NOMO-1 treated with DMSO at 0.1 percent for 48 hours (cell line): ENCODE measurements at regions not wholly inside any gene's neighbourhood (a gene's known extent, or its start where the extent isn't known, plus 50 kb on each side); places are given as distances from the start of the nearest gene placed in this dataset.
"Not testable (repeated sequence)": the region's sequence is repeated elsewhere in the genome, so short reads cannot be mapped to it uniquely, and the experiment has no call there.

ENCODE experiments used
- DNase-seq: peaks from one replicate; lab custom pipeline; 2025; ENCODE audit not compliant: unreplicated experiment; lab: John Stamatoyannopoulos, UW

DNA sequence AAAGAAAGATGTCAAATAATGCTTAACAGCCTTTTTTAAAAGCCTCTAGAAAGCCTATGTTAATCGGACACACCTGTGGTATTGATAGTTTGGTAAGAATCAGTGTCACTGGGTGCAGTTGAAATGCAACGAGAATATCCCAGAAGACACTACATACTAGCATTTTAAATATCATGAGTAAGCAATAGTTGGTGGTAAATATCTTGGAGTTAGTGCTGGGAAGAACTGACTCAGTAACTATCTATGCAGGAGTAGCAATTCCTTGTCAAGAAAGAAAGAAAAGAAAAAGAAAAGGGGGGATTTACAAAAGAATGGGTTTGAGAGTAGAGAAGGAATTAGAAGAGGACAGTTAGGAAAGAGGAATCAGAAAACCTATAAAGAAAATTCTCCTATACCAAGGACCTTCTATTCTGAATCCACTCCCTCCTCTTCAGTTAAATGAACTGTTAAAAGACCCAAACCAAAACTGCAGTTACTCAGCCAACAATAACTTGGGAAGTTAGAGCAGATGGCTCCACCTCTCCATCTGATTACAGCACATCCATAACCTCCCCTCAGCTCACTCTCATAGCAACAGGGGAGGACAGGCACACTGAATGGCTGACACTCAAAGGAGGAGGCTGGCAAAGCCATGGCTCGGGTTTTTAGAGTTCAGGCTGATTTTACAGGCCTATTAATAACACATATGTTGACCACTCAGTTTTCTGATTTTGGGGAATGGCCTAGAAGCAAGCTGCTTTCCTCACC is 207.6 kb upstream of the MDFIC2 start:
- no peak for DNase-seq

DNA sequence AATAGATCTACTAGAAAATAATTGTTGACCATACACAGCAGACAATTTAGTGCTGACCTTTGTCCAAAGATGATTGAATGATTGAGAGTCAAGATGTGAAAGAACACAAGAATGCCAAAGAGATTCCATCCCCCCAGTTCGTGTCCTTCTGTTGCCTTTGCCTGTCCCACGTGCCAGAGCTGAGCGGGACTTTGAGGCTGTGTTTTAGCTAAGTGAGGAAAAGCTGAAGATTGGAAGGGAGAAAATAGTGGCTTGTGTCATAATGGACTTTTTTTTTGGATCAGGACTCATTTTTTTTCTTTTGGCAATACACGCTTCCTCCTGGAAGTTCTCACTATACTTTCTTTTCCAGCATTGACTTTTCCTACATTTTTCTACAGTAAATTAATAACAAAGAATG is 206.6 kb upstream of the MDFIC2 start:
- no peak for DNase-seq

DNA sequence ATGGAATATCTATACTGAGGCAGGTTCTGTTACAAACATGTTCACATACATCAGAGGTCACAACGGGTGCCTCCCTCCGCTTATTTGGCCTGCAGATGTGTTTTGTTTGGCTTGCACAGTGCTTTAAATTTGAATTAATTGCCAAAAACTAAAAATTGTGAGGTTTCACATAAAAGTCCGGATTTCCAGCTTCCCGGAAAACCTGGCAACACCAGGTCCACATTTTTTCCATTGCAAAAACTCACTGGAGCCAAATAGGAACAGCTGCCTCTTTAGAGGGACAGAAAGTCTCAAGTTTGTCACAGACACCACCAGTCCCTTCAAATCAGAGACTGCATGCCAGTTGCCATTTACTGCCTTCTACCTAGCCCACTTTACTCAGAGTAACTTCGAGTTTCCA is 205.9 kb upstream of the MDFIC2 start:
- DNase-seq: no peak

DNA sequence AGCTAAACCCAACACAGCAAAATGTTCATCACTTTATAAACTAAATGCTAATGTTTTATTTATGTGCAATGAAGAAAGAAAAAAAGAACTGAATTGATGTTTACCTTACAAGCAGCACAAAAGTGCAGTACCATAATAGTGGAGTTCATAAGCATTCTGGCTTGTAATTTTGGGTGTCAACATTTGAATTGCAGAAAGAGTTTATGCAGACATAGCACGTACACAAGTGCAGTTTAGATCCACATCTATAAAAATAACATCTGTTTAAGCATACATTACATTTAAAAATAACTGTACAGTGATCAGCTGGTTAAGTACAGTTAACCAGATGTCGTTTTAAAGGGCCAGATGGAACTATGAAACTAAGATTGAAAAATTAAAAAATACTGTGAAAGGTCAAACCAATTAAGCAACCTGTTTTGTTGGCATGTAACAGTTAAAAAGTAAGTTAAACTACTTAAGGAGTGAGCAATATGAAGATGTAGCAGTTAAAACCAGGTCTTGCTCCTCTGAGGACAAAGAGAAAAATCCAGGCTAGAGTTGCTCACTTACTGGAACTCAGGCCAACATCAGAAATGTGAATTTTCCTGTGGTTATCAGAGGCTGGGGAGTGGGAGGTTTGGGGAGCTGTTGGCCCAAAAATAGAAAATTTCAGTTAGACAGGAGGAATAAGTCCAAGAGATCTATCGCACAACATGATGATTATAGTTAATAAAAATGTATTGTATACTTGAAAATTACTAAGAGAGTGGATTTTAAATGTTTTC is 204.9 kb upstream of the MDFIC2 start:
- no peak for DNase-seq

DNA sequence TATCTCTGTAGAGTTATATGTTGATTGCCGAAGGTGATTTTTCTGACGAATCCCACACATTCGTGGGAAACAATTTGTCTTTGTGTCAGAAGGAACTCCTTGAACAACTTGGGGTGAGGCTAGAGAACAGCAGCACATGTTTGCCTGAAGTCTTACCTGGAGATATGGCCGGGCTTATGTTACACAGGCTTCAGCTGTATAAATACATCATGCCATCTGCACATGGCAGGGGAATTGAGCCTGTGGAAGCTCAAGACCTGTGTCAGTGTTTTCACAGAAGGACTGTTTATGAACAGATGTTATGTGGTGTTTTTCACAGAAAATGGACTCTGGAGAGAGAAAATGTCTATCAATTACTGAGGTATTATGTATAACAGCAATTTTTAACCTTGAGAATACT is 203.6 kb upstream of the MDFIC2 start:
- DNase-seq: no peak

DNA sequence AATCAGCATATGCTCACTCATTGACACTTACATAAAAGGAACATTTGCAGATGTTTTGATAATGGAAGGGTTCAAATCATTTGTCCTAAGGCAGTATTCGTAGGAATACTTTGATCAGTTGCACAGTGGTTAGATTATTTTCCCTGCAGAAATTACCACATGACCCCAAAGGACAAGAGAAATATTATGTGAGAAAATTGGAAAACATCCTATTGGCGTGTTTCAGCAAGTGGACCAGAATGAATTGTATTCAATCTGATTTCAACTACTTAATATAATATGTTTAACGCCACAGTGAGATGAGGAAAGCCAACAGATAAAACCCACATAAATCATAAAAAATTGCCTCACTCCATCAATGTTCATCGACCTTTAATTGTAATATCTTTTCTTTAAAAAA is 195.0 kb upstream of the MDFIC2 start:
- no peak for DNase-seq

DNA sequence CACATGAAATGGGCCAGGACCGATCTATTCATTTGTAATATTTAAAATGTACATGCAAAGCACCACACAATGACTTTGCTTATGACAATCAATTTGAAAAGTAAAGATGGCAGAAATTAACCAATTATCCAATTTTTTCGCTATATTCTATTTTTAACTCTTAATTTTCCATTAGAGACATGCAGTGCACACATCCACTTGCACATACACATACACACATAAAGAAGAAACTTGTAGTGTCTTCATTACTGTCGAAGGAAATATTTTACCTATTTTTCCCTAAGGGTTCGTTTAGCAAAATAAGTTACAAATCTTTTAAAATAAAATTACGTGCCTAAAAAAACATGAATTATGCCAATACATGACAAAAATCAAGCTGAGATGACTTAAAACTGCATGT is 194.3 kb upstream of the MDFIC2 start:
- DNase-seq: no peak

DNA sequence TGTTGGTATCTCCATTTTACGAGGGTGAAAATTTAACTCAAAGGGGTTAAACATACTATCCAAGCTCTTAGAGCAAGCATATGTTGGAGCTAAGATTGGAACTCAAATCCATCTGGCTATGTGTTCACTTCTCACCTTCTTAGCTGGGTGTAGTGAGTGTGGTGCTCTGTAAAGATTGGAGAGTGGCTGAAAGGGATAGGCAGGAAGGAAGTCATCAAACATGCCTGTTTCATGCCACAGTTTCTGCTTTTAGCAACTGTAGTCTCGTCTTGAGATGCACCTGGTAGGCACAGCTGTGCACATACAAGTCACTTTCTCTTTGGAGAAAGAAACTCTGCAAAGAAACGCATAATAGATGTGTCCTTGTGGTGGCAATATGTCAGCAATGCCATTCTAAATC is 189.1 kb upstream of the MDFIC2 start:
- DNase-seq: no peak

DNA sequence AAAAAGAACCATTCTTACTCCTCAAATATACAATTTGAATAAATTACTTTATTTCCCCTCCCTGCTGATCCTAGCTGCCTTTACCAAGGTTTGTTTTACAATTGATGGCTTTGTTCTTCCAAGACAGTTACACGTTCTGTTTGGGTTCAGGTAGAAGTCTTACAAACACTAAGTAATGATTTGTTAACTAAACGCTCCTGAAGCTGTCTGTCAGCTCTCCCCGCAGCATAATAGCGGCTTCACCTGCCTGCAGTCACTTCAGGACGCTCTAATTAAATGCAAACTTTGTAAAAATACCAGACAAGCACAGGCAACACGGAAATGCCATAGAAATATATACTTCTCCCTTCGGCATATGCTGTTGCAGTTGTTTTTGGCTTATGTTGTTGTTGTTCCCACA is 176.4 kb upstream of the MDFIC2 start:
- no peak for DNase-seq

DNA sequence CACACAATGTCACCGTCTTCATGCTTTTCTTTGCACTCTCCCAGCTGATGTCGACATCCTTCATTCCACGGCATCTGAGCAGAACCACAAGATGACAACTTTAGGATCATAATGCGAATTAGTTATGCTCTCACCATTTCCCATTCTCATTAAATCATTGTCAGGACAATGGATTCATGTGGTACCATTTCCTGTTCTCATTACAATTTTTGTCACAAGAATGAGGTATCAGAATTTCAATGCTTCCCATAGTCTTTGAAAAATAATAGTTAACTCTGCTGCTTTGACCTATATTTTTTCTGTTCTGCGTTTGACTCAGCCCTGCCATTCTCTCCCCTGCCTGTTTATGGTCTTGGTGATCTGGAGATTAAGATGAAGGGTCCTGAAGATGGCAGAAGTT is 175.7 kb upstream of the MDFIC2 start:
- DNase-seq: no peak

DNA sequence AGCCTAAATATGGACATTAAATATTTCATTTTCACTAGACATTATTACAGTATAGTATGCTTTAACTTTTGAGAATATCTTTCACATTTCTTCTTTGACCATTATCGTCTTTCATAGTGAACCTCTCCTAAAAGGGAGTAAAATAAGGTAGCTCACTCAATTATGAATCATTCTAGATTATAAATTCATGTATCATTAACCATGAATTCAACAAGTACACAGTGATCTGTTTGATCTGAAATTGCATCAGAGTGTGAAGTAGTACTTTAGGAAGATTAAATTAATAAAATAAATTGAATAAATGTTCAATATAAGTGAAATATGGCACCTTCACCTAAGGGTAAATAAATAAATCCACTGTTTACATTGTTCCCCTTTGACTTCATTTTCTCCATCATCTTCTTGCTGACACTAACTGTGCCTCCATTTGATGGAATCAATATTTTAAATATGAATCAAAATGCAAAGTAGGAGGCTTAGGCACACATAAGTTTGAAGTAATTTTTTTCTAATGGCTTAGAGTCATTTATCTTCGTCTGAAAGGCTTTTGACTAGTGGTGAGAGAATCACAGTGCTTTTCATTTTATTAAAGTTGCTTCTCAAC is 174.1 kb upstream of the MDFIC2 start:
- DNase-seq: no peak

DNA sequence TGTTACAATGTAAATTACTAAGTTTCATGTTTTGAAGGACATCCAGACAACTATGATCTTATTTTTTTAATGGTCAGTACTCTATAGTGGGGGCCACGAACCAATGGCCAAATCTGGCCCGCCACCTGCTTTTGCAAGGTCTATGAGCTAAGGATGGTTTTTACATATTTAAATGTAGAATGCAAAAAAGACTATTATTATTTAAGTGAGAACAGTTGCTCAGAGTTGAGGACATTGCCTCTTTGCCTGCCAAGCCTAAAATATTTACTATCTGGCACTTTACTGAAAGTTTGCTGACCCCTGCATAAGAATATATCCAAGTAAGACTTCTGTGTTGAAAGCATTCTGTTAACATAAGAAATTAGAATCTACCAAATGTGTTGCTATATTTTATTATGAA is 163.7 kb upstream of the MDFIC2 start:
- no peak for DNase-seq

DNA sequence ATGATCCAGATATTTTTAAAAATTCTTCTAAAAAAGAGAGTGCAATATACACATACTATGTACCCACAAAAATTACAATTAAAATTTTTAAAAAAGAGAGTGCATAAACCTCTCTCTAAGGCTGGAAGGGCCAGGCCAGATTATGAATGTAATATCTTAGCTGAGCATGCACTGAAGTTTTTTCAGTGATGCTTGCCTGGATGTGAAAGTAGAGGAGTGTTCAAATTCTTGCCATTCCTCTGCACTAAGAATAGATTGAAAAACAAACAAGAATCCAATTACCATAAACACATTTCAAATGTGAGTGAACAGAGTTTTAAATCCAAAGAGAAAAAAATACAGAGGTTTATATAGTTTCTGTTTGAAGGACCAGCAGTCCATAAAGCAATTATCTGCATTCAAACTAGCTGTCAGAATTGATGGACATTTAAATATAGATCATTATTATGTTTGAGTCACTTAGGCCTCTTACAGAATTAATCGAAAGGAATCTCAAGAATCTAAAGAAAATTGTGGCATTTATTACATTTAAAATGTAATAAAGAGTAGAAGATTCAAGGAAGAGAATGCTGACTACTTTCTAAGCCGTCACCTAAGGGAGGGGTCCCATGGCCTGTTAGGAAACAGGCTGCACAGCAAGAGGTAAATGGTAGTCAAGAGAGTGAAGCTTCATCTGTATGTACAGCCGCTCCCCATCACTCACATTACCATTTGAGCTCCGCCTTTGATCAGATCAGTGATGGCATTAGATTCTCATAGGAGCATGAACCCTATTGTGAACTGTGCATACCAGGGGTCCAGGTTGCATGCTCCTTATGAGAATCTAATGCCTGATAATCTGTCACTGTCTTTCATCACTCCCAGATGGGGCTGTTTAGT is 159.3 kb upstream of the MDFIC2 start:
- DNase-seq: no peak

DNA sequence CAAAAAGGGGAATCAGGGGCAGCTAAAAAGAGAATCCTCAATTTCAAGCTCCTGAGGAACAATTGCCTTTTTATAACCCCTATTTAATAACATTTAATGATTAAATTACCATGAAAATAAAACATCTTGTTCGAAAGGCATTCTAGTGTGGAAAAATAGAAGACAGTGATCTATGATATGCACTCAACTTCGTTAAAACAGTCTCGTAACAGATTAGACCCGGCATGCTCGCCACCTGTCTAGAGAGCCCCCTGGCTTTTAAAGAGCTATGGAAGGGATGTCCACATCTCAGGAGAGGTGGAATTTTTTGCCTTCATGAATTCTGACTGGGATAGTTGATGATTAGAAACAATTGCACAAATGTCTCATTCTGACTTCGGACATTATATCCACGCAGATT is 153.7 kb upstream of the MDFIC2 start:
- no peak for DNase-seq

DNA sequence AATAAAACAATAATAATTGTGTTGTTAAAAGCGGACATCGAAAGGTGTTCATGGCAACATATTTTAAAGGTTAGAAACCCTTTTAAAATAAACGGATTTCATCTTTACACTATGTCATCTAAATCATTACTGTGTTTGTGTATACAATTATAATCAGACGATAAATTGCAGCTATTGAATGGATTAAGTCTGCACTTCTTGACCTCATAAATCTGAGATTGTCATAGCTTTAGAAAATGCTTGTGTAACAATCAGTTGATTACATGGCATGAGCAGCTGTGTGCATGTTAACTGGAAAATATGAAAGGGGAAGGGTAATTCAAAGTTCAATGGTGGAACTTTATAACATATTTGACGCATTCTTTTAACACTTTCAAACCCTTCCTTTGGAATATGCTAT is 152.4 kb upstream of the MDFIC2 start:
- DNase-seq: no peak

DNA sequence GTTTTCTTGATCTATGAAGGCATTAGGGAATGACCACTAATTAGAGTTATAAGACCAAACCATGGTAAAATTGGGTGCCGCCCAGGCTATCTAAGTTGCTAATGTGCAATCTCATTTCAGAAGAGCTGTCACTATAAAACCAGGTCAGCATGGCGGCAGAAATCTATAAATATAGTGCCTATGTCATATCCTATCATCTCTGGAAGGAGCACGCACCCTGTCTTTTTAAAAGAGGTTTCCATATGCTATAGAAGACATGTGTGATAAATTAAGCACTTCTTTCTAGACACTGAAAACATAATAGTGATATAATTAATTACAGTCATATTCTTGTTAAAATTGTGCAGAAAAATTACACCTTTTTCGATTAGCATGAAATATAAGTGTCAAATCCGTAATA is 152.0 kb upstream of the MDFIC2 start:
- DNase-seq: no peak

DNA sequence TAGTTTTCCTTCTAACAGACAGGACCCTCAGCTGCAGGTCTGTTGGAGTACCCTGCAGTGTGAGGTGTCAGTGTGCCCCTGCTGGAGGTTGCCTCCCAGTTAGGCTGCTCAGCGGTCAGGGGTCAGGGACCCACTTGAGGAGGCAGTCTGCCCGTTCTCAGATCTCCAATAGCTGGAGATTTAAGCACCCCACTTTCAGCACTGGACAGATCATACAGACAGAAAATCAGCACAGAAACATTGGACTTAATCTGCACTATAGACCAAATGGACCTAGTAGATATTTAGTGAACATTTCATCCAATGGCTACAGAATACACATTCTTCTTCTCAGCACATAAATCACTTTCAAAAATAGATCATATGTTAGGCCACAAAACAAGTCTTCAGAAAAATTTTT is 137.8 kb upstream of the MDFIC2 start:
- not testable (repeated sequence) for DNase-seq

DNA sequence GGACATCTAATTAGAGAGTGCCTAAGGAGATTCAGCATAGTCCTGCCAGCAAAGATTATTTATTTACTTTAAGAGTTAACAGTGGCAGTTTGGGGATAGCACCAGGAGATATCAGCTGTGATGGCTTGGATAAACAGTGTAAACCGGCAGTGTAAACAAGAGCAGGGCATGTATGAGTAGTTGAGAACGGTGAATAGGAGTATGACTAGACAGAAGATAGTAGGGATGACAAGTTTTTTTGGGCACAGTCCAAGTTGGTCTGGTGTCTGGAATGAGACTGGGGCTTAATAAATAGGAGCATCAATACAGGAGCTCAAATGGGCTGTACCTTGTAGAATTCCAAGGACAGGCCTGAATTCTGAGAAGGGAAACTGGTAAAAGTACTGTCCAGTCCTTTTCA is 123.0 kb upstream of the MDFIC2 start:
- DNase-seq: not testable (repeated sequence)

DNA sequence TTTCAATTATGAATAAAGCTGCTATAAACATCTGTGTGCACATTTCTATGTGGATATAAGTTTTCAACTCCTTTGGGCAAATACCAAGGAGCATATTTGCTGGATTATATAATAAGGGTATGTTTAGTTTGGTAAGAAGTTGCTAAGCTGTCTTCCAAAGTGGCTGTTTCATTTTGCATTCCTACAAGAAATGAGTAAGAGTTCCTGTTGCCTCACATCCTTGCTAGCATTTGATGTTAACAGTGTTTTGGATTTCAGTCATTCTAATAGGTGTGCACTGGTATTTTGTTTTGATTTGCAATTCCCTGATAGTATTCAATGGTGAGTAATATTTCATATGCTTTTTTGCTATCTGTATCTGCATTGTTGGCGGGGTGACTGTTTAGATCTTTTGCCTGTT is 120.7 kb upstream of the MDFIC2 start:
- DNase-seq: no peak

DNA sequence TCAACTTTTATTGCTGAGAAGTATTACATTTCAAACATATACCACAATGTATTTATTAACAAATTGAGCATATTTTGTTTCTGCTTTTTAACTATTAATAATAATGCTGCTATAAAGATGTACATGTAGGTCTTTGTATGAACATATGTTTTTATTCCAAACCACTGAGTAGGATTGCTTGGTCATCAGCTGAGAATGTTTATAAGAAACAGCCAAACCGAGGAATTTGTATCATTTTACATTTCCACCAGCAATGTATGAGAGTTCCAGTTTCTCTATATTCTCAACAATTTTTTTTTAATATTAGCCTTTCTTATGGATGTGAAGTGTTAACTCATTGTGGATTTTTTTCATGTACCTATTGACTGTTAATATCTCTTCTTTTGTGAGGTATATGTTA is 119.5 kb upstream of the MDFIC2 start:
- no peak for DNase-seq

DNA sequence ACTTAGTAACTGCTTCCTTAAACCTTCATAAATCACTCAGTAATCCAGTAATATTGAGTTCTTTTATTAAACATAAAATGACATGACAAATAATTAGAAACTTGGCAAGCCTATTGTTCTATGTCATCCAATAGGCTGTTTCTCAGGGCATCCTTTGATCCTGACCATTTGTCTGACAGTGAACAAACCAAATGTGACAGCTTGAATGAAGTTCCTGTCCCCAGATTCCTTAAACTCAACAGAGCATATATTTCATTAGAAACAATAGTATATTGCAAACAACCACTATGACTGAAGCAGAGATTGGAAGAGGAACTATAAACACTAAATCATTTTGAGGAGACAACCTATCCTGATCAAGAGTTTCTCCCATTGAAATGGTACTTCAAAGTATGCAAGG is 113.6 kb upstream of the MDFIC2 start:
- no peak for DNase-seq
